ENCODE measurements at regions not wholly inside any gene's neighbourhood (a gene's known extent, or its start where the extent isn't known, plus 50 kb on each side); places are given as distances from the start of the nearest gene placed in this dataset.

DNA sequence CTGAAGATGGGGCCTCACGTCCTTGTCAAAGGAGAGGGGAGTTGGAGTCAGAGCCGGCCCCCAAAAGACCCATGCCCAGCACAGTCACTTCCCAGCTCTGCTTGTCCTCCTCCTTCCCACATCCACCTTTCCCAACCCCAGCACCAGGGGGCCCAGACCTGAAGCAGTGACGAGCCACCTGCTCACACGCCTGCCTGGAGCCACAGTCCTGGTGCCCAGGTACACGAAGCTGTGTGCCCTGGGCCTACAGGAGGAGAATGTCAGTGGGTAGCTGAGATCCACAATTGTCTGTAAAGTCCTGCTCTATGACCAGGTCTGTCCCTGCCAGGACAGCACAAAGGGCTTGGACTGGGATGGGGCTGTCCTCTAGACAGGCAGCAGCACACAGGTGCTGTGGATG is 126.8 kb upstream of the PZP start:
- Histone ChIP-seq H3K4me1 (ENCODE audit: control insufficient read depth in 1 of 2, insufficient read depth in 2 of 2, low read length in 2 of 2) (no peaks in the 10 kb centered on the region), H3K9me3 (ENCODE audit: control insufficient read depth in 1 of 2, insufficient read depth in 1 of 2, low read depth in 1 of 2, low read length in 2 of 2) (no peaks in the 10 kb centered on the region)

More for the DNA sequence above, 126.8 kb upstream of the PZP start:
- no peak overlapping the region for H3K9ac ChIP-seq (ENCODE audit: low read length)
- no peak overlapping the region for H3K27ac ChIP-seq (ENCODE audit: low read depth, low read length)
- H3K4me3 ChIP-seq (replicated peaks in 1 of 2; ENCODE audit: low read depth in 1 of 2, low read length in 2 of 2) = no peak overlapping the region
- POLR2A ChIA-PET = no interaction called here
- H3K36me3 ChIP-seq (ENCODE audit: control insufficient read depth in 1 of 2, insufficient read depth in 2 of 2, low read length in 2 of 2) = no peaks in the 10 kb centered on the region
- no peak for DNase-seq (ENCODE audit: low read depth, low spot score)
- H4K20me1 ChIP-seq (ENCODE audit: insufficient read depth) = no peaks in the 10 kb centered on the region
- TF ChIP-seq SIN3A (IDR thresholded peaks at IDR 0.05; ENCODE audit: low read depth) (no peak), CEBPB (IDR thresholded peaks at IDR 0.05; ENCODE audit: low read depth) (no peak), SP1 (IDR thresholded peaks at IDR 0.05; ENCODE audit: low read depth) (no peak), YY1 (IDR thresholded peaks at IDR 0.05; ENCODE audit: extremely low read depth, insufficient replicate concordance, low read depth, low read length) (no peak), EZH2phosphoT487 (IDR thresholded peaks at IDR 0.05; ENCODE audit: borderline replicate concordance) (no peak), POLR2A (IDR thresholded peaks at IDR 0.05; ENCODE audit: borderline replicate concordance, extremely low read depth, insufficient read depth, insufficient read length) (no peak), RAD21 (IDR thresholded peaks at IDR 0.05; ENCODE audit: low read depth) (no peak), JUND (IDR thresholded peaks at IDR 0.05) (no peak), TCF7L2 (IDR thresholded peaks at IDR 0.05; ENCODE audit: borderline replicate concordance, extremely low read depth, insufficient read depth, insufficient read length) (no peak), CBX3 (IDR thresholded peaks at IDR 0.05; ENCODE audit: low read depth) (no peak), SRF (IDR thresholded peaks at IDR 0.05; ENCODE audit: low read depth) (no peak), ELF1 (IDR thresholded peaks at IDR 0.05; ENCODE audit: borderline replicate concordance, low read depth) (no peak), EZH2 (IDR thresholded peaks at IDR 0.05) (no peak)
- TF ChIP-seq, protein P1, sequence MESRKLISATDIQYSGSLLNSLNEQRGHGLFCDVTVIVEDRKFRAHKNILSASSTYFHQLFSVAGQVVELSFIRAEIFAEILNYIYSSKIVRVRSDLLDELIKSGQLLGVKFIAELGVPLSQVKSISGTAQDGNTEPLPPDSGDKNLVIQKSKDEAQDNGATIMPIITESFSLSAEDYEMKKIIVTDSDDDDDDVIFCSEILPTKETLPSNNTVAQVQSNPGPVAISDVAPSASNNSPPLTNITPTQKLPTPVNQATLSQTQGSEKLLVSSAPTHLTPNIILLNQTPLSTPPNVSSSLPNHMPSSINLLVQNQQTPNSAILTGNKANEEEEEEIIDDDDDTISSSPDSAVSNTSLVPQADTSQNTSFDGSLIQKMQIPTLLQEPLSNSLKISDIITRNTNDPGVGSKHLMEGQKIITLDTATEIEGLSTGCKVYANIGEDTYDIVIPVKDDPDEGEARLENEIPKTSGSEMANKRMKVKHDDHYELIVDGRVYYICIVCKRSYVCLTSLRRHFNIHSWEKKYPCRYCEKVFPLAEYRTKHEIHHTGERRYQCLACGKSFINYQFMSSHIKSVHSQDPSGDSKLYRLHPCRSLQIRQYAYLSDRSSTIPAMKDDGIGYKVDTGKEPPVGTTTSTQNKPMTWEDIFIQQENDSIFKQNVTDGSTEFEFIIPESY (IDR thresholded peaks at IDR 0.05; ENCODE audit: extremely low read depth, insufficient replicate concordance, low read length) = no peak
- TF ChIP-seq, protein P2, sequence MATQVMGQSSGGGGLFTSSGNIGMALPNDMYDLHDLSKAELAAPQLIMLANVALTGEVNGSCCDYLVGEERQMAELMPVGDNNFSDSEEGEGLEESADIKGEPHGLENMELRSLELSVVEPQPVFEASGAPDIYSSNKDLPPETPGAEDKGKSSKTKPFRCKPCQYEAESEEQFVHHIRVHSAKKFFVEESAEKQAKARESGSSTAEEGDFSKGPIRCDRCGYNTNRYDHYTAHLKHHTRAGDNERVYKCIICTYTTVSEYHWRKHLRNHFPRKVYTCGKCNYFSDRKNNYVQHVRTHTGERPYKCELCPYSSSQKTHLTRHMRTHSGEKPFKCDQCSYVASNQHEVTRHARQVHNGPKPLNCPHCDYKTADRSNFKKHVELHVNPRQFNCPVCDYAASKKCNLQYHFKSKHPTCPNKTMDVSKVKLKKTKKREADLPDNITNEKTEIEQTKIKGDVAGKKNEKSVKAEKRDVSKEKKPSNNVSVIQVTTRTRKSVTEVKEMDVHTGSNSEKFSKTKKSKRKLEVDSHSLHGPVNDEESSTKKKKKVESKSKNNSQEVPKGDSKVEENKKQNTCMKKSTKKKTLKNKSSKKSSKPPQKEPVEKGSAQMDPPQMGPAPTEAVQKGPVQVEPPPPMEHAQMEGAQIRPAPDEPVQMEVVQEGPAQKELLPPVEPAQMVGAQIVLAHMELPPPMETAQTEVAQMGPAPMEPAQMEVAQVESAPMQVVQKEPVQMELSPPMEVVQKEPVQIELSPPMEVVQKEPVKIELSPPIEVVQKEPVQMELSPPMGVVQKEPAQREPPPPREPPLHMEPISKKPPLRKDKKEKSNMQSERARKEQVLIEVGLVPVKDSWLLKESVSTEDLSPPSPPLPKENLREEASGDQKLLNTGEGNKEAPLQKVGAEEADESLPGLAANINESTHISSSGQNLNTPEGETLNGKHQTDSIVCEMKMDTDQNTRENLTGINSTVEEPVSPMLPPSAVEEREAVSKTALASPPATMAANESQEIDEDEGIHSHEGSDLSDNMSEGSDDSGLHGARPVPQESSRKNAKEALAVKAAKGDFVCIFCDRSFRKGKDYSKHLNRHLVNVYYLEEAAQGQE (IDR thresholded peaks at IDR 0.05; ENCODE audit: low read depth) = no peak
- TF ChIP-seq, protein P3, sequence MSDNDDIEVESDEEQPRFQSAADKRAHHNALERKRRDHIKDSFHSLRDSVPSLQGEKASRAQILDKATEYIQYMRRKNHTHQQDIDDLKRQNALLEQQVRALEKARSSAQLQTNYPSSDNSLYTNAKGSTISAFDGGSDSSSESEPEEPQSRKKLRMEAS (IDR thresholded peaks at IDR 0.05) = no peak
- TF ChIP-seq, protein P4, sequence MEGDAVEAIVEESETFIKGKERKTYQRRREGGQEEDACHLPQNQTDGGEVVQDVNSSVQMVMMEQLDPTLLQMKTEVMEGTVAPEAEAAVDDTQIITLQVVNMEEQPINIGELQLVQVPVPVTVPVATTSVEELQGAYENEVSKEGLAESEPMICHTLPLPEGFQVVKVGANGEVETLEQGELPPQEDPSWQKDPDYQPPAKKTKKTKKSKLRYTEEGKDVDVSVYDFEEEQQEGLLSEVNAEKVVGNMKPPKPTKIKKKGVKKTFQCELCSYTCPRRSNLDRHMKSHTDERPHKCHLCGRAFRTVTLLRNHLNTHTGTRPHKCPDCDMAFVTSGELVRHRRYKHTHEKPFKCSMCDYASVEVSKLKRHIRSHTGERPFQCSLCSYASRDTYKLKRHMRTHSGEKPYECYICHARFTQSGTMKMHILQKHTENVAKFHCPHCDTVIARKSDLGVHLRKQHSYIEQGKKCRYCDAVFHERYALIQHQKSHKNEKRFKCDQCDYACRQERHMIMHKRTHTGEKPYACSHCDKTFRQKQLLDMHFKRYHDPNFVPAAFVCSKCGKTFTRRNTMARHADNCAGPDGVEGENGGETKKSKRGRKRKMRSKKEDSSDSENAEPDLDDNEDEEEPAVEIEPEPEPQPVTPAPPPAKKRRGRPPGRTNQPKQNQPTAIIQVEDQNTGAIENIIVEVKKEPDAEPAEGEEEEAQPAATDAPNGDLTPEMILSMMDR (IDR thresholded peaks at IDR 0.05 in 2 of 3, conservative IDR thresholded peaks at IDR 0.05 in 1 of 3; ENCODE audit: borderline replicate concordance in 1 of 3, insufficient read depth in 1 of 3, low read depth in 2 of 3, low read length in 2 of 3) = no peak
- TF ChIP-seq, protein P5, sequence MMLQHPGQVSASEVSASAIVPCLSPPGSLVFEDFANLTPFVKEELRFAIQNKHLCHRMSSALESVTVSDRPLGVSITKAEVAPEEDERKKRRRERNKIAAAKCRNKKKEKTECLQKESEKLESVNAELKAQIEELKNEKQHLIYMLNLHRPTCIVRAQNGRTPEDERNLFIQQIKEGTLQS (IDR thresholded peaks at IDR 0.05) = no peak
- no peaks in the 10 kb centered on the region for H3K27me3 ChIP-seq (ENCODE audit: insufficient read depth, low read length)
- no peak for ATAC-seq
- intact Hi-C loops (cut with micrococcal nuclease) = loop anchor here (5.0 kb wide), 2 partner anchors 297 to 592 kb away; no protein-coding TSS in a partner anchor
- no peaks in the 10 kb centered on the region for H3K79me2 ChIP-seq (ENCODE audit: insufficient read depth, low read length)
- no peaks in the 10 kb centered on the region for H3K9me2 ChIP-seq (ENCODE audit: insufficient read depth)
- BruUV-seq (replicated peaks) = no TSS peak
- H3K4me2 ChIP-seq (ENCODE audit: low read length) = no peak overlapping the region
- no peak overlapping the region for H2AFZ ChIP-seq (ENCODE audit: low read depth, low read length, poor library complexity, severe bottlenecking)
- CTCF ChIA-PET = no interaction called here
- RAD21 ChIA-PET (ENCODE audit: low non-redundant PET in 1 of 2, low total read pairs in 2 of 2, uncharacterized antibody in 2 of 2, unreplicated experiment in 2 of 2) = no interaction called here

Measured in HCT116 (cell line).